Fibroblast of pulmonary artery (primary cell): ENCODE measurements at regions not wholly inside any gene's neighbourhood (a gene's known extent, or its start where the extent isn't known, plus 50 kb on each side); places are given as distances from the start of the nearest gene placed in this dataset.
A peak's percentile ranks its signal among the peaks of the same experiment; 100 is the strongest.

Experiments
- DNase-seq: peaks from one replicate; pipeline ENCODE4 v3.0.0-alpha.2; 2010; ENCODE audit warnings: low read depth
- H3K4me3 ChIP-seq: replicated peaks from 2 replicates; pipeline ENCODE4 v1.5.1; 2011; ENCODE audit warnings: low read depth, mild to moderate bottlenecking, control low read depth, low read length, moderate library complexity
- CTCF ChIP-seq: IDR thresholded peaks from 2 replicates; pipeline ENCODE4 v1.5.1; 2011; ENCODE audit warnings: mild to moderate bottlenecking, control low read depth, low read length, inconsistent platforms; ENCODE audit errors: missing control alignments

GRCh38 chr20:6560978-6561377 lies 206.5 kb upstream of the BMP2 start:
- no peak for DNase-seq
- TF ChIP-seq CTCF: no peak
- no peak overlapping the region for H3K4me3 ChIP-seq

- DNase-seq: no peak
- no peak overlapping the region for H3K4me3 ChIP-seq
- TF ChIP-seq CTCF: no peak
Measured at GRCh38 chr20:6559791-6560190, 207.7 kb upstream of the BMP2 start.

- TF ChIP-seq CTCF: peak; percentile 9
- no peak overlapping the region for H3K4me3 ChIP-seq
- DNase-seq: no peak
Measured at GRCh38 chr20:6558341-6558740, 209.1 kb upstream of the BMP2 start.

- peak; percentile 65 for DNase-seq
Measured at GRCh38 chr20:6533761-6534479, 233.6 kb upstream of the BMP2 start.

GRCh38 chr20:6533351-6533750 lies 234.1 kb upstream of the BMP2 start:
- H3K4me3 ChIP-seq: no peak overlapping the region
- DNase-seq: peak; percentile 29
- TF ChIP-seq CTCF: no peak

More at GRCh38 chr20:6533761-6534479, 233.6 kb upstream of the BMP2 start:
- peak overlapping the region; percentile 48 for H3K4me3 ChIP-seq
- no peak for TF ChIP-seq CTCF

GRCh38 chr20:6530779-6531315 lies 236.6 kb upstream of the BMP2 start:
- DNase-seq: no peak
- H3K4me3 ChIP-seq: no peak overlapping the region
- TF ChIP-seq CTCF: no peak

GRCh38 chr20:6530254-6530653 lies 237.2 kb upstream of the BMP2 start:
- no peak for DNase-seq
- no peak for TF ChIP-seq CTCF
- H3K4me3 ChIP-seq: no peak overlapping the region
